ENCODE measurements at regions not wholly inside any gene's neighbourhood (a gene's known extent, or its start where the extent isn't known, plus 50 kb on each side); places are given as distances from the start of the nearest gene placed in this dataset.

DNA sequence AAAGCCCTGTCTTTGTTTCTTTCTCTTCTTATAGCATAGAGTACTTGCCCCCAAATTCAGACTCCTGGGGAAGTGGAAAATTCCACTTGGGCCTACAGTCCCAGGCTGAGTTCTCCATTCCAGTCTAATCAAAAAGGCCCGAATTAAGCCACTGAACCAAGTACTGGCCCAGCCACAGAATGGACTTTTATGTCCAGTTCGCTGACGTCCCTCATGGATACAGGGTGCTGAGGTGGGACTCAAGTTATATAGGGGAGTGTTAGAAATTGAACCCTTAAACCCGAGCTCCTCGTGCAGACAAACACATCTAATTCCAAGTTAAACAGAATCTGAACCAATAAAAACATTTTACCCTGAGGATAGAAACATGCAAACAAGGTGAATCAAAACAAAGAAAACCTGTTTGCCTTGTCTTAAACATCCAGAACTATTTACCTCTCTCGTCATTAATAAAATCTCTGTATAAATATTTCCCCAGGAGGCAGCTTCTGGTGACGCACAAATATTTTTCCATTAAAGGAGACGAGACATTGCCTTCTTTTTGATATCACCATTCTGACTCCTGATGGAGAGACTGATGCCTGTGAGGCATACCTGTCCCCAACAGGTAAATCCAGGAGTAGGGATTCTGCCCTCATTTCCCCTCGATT is 136.8 kb upstream of the ARL4C start:
- ATAC-seq: no peak
- TF ChIP-seq ZC3H10 (CRISPR knock-in tag; IDR thresholded peaks at IDR 0.05) (no peak), ZNF8 (CRISPR knock-in tag; IDR thresholded peaks at IDR 0.05) (no peak), ZNF565 (CRISPR knock-in tag; conservative IDR thresholded peaks at IDR 0.05; ENCODE audit: low read depth) (no peak), ESRRG (CRISPR knock-in tag; IDR thresholded peaks at IDR 0.05) (no peak), OSR1 (CRISPR knock-in tag; IDR thresholded peaks at IDR 0.05) (no peak), BACH2 (CRISPR knock-in tag; IDR thresholded peaks at IDR 0.05; ENCODE audit: borderline replicate concordance) (no peak), SNAI2 (CRISPR knock-in tag; IDR thresholded peaks at IDR 0.05) (no peak), ZNF70 (CRISPR knock-in tag; IDR thresholded peaks at IDR 0.05) (no peak)

DNA sequence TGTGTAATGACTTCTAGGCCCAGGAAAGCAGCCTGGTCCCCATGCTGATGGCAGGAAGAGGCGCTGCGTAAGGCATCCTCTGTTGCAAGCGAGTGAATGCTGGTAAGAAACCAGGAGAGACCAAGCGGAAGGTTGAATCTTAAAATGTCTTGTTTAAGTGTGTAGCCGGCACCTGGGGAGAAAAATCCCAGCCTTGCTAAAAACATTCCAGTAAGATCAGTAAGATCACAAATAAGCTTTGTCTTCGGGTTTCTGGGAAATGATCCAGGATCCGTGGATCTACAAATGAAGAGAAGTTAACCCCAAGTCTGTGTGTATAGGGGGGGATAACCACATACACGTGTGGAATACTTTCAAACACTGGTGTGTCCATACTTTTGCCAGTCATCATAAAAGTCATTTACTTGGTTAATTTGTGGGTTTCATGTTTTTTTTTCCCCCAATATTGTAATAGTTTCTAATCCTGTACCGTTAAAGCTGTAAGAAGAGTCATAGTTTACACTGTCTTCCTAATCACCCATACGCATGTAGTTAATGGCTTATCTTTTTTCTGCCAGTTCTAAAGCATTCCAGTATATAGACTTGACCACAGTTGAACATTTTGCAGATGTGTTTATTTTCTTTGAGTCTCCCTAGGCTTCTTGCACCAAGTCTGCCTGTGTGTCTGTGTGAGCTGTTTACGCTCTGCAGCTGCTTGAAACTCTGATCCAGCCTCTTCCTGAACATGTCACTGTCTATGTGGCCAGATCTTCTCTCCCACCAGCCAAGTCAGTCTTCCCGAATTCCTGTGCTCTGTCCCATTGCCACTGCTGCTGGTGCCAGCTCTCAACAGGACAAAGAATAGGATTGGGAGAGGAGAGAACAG is 135.9 kb upstream of the ARL4C start:
- TF ChIP-seq ZNF565 (CRISPR knock-in tag; conservative IDR thresholded peaks at IDR 0.05; ENCODE audit: low read depth) (no peak), ESRRG (CRISPR knock-in tag; IDR thresholded peaks at IDR 0.05) (no peak), TOX (CRISPR knock-in tag; IDR thresholded peaks at IDR 0.05; ENCODE audit: borderline replicate concordance) (no peak), ZFP30 (CRISPR knock-in tag; IDR thresholded peaks at IDR 0.05) (no peak), GLIS3 (CRISPR knock-in tag; IDR thresholded peaks at IDR 0.05) (no peak), CSDC2 (CRISPR knock-in tag; IDR thresholded peaks at IDR 0.05) (no peak), BACH2 (CRISPR knock-in tag; IDR thresholded peaks at IDR 0.05; ENCODE audit: borderline replicate concordance) (no peak), ZNF70 (CRISPR knock-in tag; IDR thresholded peaks at IDR 0.05) (no peak), ZNF8 (CRISPR knock-in tag; IDR thresholded peaks at IDR 0.05) (no peak), TCF4 (CRISPR knock-in tag; IDR thresholded peaks at IDR 0.05; ENCODE audit: borderline replicate concordance) (no peak), SNAI2 (CRISPR knock-in tag; IDR thresholded peaks at IDR 0.05) (no peak), PPARA (CRISPR knock-in tag; IDR thresholded peaks at IDR 0.05; ENCODE audit: borderline replicate concordance) (no peak), RARB (CRISPR knock-in tag; IDR thresholded peaks at IDR 0.05) (no peak)
- TF ChIP-seq, protein P1, sequence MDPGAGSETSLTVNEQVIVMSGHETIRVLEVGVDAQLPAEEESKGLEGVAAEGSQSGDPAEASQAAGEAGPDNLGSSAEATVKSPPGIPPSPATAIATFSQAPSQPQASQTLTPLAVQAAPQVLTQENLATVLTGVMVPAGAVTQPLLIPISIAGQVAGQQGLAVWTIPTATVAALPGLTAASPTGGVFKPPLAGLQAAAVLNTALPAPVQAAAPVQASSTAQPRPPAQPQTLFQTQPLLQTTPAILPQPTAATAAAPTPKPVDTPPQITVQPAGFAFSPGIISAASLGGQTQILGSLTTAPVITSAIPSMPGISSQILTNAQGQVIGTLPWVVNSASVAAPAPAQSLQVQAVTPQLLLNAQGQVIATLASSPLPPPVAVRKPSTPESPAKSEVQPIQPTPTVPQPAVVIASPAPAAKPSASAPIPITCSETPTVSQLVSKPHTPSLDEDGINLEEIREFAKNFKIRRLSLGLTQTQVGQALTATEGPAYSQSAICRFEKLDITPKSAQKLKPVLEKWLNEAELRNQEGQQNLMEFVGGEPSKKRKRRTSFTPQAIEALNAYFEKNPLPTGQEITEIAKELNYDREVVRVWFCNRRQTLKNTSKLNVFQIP (CRISPR knock-in tag; IDR thresholded peaks at IDR 0.05; ENCODE audit: borderline replicate concordance, low read depth): no peak
- TF ChIP-seq, protein P2, sequence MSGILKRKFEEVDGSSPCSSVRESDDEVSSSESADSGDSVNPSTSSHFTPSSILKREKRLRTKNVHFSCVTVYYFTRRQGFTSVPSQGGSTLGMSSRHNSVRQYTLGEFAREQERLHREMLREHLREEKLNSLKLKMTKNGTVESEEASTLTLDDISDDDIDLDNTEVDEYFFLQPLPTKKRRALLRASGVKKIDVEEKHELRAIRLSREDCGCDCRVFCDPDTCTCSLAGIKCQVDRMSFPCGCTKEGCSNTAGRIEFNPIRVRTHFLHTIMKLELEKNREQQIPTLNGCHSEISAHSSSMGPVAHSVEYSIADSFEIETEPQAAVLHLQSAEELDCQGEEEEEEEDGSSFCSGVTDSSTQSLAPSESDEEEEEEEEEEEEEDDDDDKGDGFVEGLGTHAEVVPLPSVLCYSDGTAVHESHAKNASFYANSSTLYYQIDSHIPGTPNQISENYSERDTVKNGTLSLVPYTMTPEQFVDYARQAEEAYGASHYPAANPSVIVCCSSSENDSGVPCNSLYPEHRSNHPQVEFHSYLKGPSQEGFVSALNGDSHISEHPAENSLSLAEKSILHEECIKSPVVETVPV (CRISPR knock-in tag; IDR thresholded peaks at IDR 0.05): no peak
- TF ChIP-seq, protein P3, sequence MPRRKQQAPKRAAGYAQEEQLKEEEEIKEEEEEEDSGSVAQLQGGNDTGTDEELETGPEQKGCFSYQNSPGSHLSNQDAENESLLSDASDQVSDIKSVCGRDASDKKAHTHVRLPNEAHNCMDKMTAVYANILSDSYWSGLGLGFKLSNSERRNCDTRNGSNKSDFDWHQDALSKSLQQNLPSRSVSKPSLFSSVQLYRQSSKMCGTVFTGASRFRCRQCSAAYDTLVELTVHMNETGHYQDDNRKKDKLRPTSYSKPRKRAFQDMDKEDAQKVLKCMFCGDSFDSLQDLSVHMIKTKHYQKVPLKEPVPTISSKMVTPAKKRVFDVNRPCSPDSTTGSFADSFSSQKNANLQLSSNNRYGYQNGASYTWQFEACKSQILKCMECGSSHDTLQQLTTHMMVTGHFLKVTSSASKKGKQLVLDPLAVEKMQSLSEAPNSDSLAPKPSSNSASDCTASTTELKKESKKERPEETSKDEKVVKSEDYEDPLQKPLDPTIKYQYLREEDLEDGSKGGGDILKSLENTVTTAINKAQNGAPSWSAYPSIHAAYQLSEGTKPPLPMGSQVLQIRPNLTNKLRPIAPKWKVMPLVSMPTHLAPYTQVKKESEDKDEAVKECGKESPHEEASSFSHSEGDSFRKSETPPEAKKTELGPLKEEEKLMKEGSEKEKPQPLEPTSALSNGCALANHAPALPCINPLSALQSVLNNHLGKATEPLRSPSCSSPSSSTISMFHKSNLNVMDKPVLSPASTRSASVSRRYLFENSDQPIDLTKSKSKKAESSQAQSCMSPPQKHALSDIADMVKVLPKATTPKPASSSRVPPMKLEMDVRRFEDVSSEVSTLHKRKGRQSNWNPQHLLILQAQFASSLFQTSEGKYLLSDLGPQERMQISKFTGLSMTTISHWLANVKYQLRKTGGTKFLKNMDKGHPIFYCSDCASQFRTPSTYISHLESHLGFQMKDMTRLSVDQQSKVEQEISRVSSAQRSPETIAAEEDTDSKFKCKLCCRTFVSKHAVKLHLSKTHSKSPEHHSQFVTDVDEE (CRISPR knock-in tag; IDR thresholded peaks at IDR 0.05): no peak
- TF ChIP-seq, protein P4, sequence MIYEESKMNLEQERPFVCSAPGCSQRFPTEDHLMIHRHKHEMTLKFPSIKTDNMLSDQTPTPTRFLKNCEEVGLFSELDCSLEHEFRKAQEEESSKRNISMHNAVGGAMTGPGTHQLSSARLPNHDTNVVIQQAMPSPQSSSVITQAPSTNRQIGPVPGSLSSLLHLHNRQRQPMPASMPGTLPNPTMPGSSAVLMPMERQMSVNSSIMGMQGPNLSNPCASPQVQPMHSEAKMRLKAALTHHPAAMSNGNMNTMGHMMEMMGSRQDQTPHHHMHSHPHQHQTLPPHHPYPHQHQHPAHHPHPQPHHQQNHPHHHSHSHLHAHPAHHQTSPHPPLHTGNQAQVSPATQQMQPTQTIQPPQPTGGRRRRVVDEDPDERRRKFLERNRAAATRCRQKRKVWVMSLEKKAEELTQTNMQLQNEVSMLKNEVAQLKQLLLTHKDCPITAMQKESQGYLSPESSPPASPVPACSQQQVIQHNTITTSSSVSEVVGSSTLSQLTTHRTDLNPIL (CRISPR knock-in tag; IDR thresholded peaks at IDR 0.05; ENCODE audit: low read depth): no peak

DNA sequence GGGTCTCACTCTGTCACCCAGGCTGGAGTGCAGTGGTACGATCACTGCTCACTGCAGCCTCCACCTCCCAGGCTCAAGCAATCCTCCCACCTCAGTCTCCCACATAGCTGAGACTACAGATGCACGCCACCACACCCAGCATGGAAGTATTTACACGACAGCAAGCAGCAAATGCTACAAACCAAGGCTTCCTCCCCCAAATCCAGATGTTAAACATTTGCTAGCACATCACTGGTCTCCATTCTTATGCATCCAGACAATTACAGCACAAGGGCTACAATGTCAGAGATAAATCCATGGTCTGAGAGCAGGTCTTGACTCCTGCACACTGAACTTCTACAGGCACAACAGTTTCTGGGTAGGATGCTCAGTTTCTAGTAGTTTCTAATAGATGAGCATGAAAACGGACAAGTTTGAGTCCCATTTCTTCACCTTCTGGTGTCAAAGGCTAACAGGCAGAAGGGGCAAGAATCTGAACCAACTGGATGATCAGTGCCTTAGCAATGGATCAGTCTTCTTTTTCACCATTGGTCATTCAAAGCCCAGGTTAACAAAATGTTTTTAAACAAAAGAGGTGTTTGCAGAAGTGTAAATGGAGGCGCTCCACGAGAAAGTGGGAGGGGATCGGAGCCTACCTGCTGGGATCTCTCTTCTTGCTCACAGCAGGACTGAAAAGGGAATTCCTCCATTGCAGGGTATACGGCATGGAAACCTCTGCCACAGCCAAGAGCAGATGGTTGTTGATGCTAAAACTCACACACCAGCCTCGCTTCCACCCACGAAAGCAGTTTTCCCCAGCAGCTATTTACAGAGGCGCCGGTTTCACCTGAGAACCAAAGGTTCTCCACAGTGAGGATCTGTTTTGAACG is 135.0 kb upstream of the ARL4C start:
- TF ChIP-seq, protein P1 (CRISPR knock-in tag; IDR thresholded peaks at IDR 0.05; ENCODE audit: borderline replicate concordance, low read depth): no peak
- no peak for TF ChIP-seq ISL1 (CRISPR knock-in tag; IDR thresholded peaks at IDR 0.05)
- TF ChIP-seq ZNF8 (CRISPR knock-in tag; IDR thresholded peaks at IDR 0.05): no peak
- no peak for TF ChIP-seq ESRRG (CRISPR knock-in tag; IDR thresholded peaks at IDR 0.05)
- TF ChIP-seq, protein P5, sequence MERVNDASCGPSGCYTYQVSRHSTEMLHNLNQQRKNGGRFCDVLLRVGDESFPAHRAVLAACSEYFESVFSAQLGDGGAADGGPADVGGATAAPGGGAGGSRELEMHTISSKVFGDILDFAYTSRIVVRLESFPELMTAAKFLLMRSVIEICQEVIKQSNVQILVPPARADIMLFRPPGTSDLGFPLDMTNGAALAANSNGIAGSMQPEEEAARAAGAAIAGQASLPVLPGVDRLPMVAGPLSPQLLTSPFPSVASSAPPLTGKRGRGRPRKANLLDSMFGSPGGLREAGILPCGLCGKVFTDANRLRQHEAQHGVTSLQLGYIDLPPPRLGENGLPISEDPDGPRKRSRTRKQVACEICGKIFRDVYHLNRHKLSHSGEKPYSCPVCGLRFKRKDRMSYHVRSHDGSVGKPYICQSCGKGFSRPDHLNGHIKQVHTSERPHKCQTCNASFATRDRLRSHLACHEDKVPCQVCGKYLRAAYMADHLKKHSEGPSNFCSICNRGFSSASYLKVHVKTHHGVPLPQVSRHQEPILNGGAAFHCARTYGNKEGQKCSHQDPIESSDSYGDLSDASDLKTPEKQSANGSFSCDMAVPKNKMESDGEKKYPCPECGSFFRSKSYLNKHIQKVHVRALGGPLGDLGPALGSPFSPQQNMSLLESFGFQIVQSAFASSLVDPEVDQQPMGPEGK (CRISPR knock-in tag; IDR thresholded peaks at IDR 0.05; ENCODE audit: borderline replicate concordance): no peak
- TF ChIP-seq ZC3H10 (CRISPR knock-in tag; IDR thresholded peaks at IDR 0.05): no peak
- no peak for TF ChIP-seq TCF4 (CRISPR knock-in tag; IDR thresholded peaks at IDR 0.05; ENCODE audit: borderline replicate concordance)
- TF ChIP-seq PPARA (CRISPR knock-in tag; IDR thresholded peaks at IDR 0.05; ENCODE audit: borderline replicate concordance): no peak
- no peak for TF ChIP-seq BACH2 (CRISPR knock-in tag; IDR thresholded peaks at IDR 0.05; ENCODE audit: borderline replicate concordance)
- TF ChIP-seq TOX (CRISPR knock-in tag; IDR thresholded peaks at IDR 0.05; ENCODE audit: borderline replicate concordance): no peak
- ATAC-seq: no peak

More for the DNA sequence above, 135.9 kb upstream of the ARL4C start:
- no peak; the same call in 2 of the 3 replicates for ATAC-seq

Data from SK-N-SH treated with all-trans-retinoic acid at 6 μM for 48 hours (cell line).